HCT116 (cell line): ENCODE measurements at regions not wholly inside any gene's neighbourhood (a gene's known extent, or its start where the extent isn't known, plus 50 kb on each side); places are given as distances from the start of the nearest gene placed in this dataset.

ENCODE experiments used
- ATAC-seq: fragments of 200-7000 bp; cut with Tn5 transposase; 2 replicates; pipeline ENCODE4 v1.9.1; 2020; ENCODE audit warnings: mild to moderate bottlenecking, moderate library complexity
- BruUV-seq: library from RNA; stranded (reverse); fragments of 400-500 nt; replicated peaks from 2 replicates; lab custom pipeline; 2021; lab: Mats Ljungman, UMichigan
- CTCF ChIA-PET: fragments of 300-600 bp; sonication (Branson Sonifier 250); formaldehyde crosslinking; loops from one replicate; lab custom pipeline; 2021; ENCODE audit warnings: antibody characterized with exemption; lab: Charles Lee
- POLR2A ChIA-PET: fragments of 300-600, 350-600 bp; sonication (Branson Sonifier 250); formaldehyde crosslinking; loops from one replicate; lab custom pipeline; 2021; ENCODE audit warnings: antibody characterized with exemption; lab: Charles Lee
- RAD21 ChIA-PET, 2 experiments: fragments of 300-600 bp; sonication (Branson Sonifier 250); formaldehyde crosslinking; loops; one replicate each; lab custom pipeline; 2023; ENCODE audit warnings: low total read pairs in 2 of 2; ENCODE audit not compliant: uncharacterized antibody in 2 of 2, unreplicated experiment in 2 of 2, low non-redundant PET in 1 of 2; lab: Charles Lee
- DNase-seq: peaks from one replicate; pipeline ENCODE4 v3.0.0-alpha.2; 2010; ENCODE audit warnings: low read depth, low spot score
- H2AFZ ChIP-seq: fragments of 200-600 bp; shearing (Covaris generic), sonication (generic); 2 replicates; pipeline ENCODE4 v1.6.1; 2017; ENCODE audit warnings: low read depth, mixed run types, mixed read lengths, antibody characterized with exemption, low read length; ENCODE audit not compliant: poor library complexity, severe bottlenecking
- H3K27ac ChIP-seq: 2 replicates; pipeline ENCODE4 v1.5.1; 2012; ENCODE audit warnings: low read depth, low read length
- H3K27me3 ChIP-seq: fragments of 200-600 bp; sonication (generic); 2 replicates; pipeline ENCODE4 v1.6.1; 2016; ENCODE audit warnings: mixed run types, low read length, mixed read lengths; ENCODE audit not compliant: insufficient read depth
- H3K36me3 ChIP-seq, 2 experiments: fragments of 200-500 bp in 1 of 2; fragments of 200-600 bp in 1 of 2; sonication (Bioruptor generic) in 1 of 2; sonication (generic) in 1 of 2; 2 replicates each; pipeline versions ENCODE4 v1.5.1 to v1.6.1; 2014 to 2016; ENCODE audit warnings: low read length in 2 of 2, inconsistent platforms in 1 of 2, mixed read lengths in 1 of 2, mixed run types in 1 of 2; ENCODE audit not compliant: insufficient read depth in 2 of 2, control insufficient read depth in 1 of 2
- H3K4me1 ChIP-seq, 2 experiments: fragments of 200-600 bp in 1 of 2; sonication (generic) in 1 of 2; 2 replicates each; pipeline versions ENCODE4 v1.5.1 to v1.6.1; 2012 to 2017; ENCODE audit warnings: low read length in 2 of 2, inconsistent platforms in 1 of 2, mild to moderate bottlenecking in 1 of 2, mixed read lengths in 1 of 2, mixed run types in 1 of 2, moderate library complexity in 1 of 2; ENCODE audit not compliant: insufficient read depth in 2 of 2, control insufficient read depth in 1 of 2
- H3K4me2 ChIP-seq: fragments of 200-600 bp; sonication (generic); 2 replicates; pipeline ENCODE4 v1.6.1; 2017; ENCODE audit warnings: mixed run types, low read length, mixed read lengths
- H3K4me3 ChIP-seq, 2 experiments: fragments of 200-600 bp in 1 of 2; sonication (generic) in 1 of 2; replicated peaks in 1 of 2; 2 replicates each; pipeline ENCODE4 v1.5.1; 2011 to 2016; ENCODE audit warnings: low read length in 2 of 2, control low read depth in 1 of 2, low read depth in 1 of 2, mild to moderate bottlenecking in 1 of 2, mixed read lengths in 1 of 2, mixed run types in 1 of 2
- H3K79me2 ChIP-seq: fragments of 200-600 bp; sonication (generic); 2 replicates; pipeline ENCODE4 v1.6.1; 2017; ENCODE audit warnings: mild to moderate bottlenecking, mixed run types, low read length, moderate library complexity, mixed read lengths; ENCODE audit not compliant: insufficient read depth
- H3K9ac ChIP-seq: fragments of 200-600 bp; sonication (generic); 2 replicates; pipeline ENCODE4 v1.6.1; 2016; ENCODE audit warnings: low read length, mixed read lengths
- H3K9me2 ChIP-seq: fragments of 200-600 bp; sonication (generic), shearing (Covaris generic); 2 replicates; pipeline ENCODE4 v1.6.1; 2017; ENCODE audit warnings: mixed run types, mild to moderate bottlenecking, moderate library complexity; ENCODE audit not compliant: insufficient read depth
- H3K9me3 ChIP-seq, 2 experiments: fragments of 200-500 bp in 1 of 2; fragments of 200-600 bp in 1 of 2; sonication (Bioruptor generic) in 1 of 2; sonication (generic) in 1 of 2; 2 replicates each; pipeline ENCODE4 v1.6.1; 2014 to 2017; ENCODE audit warnings: low read length in 2 of 2, mixed read lengths in 2 of 2, inconsistent platforms in 1 of 2, low read depth in 1 of 2, mild to moderate bottlenecking in 1 of 2, mixed run types in 1 of 2, moderate library complexity in 1 of 2; ENCODE audit not compliant: control insufficient read depth in 1 of 2, insufficient read depth in 1 of 2
- H4K20me1 ChIP-seq: fragments of 200-600 bp; sonication (generic), shearing (Covaris generic); 2 replicates; pipeline ENCODE4 v1.6.1; 2017; ENCODE audit warnings: mixed run types, mild to moderate bottlenecking, moderate library complexity; ENCODE audit not compliant: insufficient read depth
- CBX3 ChIP-seq: IDR thresholded peaks from 2 replicates; pipeline ENCODE4 v1.6.1; 2012; ENCODE audit warnings: low read depth
- CEBPB ChIP-seq: IDR thresholded peaks from 2 replicates; pipeline ENCODE4 v1.6.1; 2012; ENCODE audit warnings: low read depth
- EGR1 ChIP-seq: IDR thresholded peaks from 2 replicates; pipeline ENCODE4 v1.6.1; 2012; ENCODE audit warnings: low read depth
- ELF1 ChIP-seq: IDR thresholded peaks from 2 replicates; pipeline ENCODE4 v1.6.1; 2012; ENCODE audit warnings: low read depth, borderline replicate concordance
- EZH2 ChIP-seq: fragments of 200-600 bp; sonication (generic); IDR thresholded peaks from 2 replicates; pipeline ENCODE4 v1.6.1; 2017; ENCODE audit warnings: antibody characterized with exemption, mixed run types
- FOSL1 ChIP-seq: IDR thresholded peaks from 2 replicates; pipeline ENCODE4 v1.6.1; 2012; ENCODE audit warnings: low read depth
- JUND ChIP-seq: IDR thresholded peaks from 2 replicates; pipeline ENCODE4 v1.6.1; 2012
- POLR2A ChIP-seq: IDR thresholded peaks from 2 replicates; pipeline ENCODE4 v1.7.0; 2011; ENCODE audit warnings: borderline replicate concordance; ENCODE audit not compliant: insufficient read depth, insufficient read length; ENCODE audit errors: extremely low read depth
- POLR2AphosphoS5 ChIP-seq: IDR thresholded peaks from 2 replicates; pipeline ENCODE4 v1.6.1; 2011; ENCODE audit warnings: mild to moderate bottlenecking, low read depth, low read length, moderate library complexity
- REST ChIP-seq: IDR thresholded peaks from 2 replicates; pipeline ENCODE4 v1.6.1; 2012; ENCODE audit warnings: low read depth
- SIN3A ChIP-seq: IDR thresholded peaks from 2 replicates; pipeline ENCODE4 v1.6.1; 2012; ENCODE audit warnings: low read depth
- TCF7L2 ChIP-seq: IDR thresholded peaks from 2 replicates; pipeline ENCODE4 v1.7.0; 2011; ENCODE audit warnings: borderline replicate concordance, inconsistent platforms; ENCODE audit not compliant: insufficient read depth, insufficient read length; ENCODE audit errors: extremely low read depth
- YY1 ChIP-seq: IDR thresholded peaks from 2 replicates; pipeline ENCODE4 v1.6.1; 2011; ENCODE audit warnings: low read length, low read depth, moderate library complexity, mild to moderate bottlenecking; ENCODE audit not compliant: insufficient replicate concordance; ENCODE audit errors: extremely low read depth
- ZBTB33 ChIP-seq: IDR thresholded peaks from 2 replicates; pipeline ENCODE4 v1.6.1; 2011; ENCODE audit warnings: mild to moderate bottlenecking, low read length, moderate library complexity; ENCODE audit not compliant: insufficient replicate concordance; ENCODE audit errors: extremely low read depth
- ZFX ChIP-seq: fragments of 450-650 bp; IDR thresholded peaks from 2 replicates; pipeline ENCODE4 v1.6.1; 2017
- ZNF274 ChIP-seq: fragments of 200-500 bp; sonication (Bioruptor generic); IDR thresholded peaks from 2 replicates; pipeline ENCODE4 v1.6.1; 2014; ENCODE audit warnings: mild to moderate bottlenecking, low read depth, low read length, inconsistent platforms
- intact Hi-C: fragments of 100-400 bp; cut with micrococcal nuclease; formaldehyde crosslinking; loops from 2 replicates; pipeline ENCODE4 v1.10.0; 2022

- H3K9ac ChIP-seq: no peak overlapping the region
- H3K36me3 ChIP-seq: no peaks in the 10 kb centered on the region
- ChIA-PET CTCF (no interaction called here), POLR2A (no interaction called here), RAD21 (no interaction called here)
- H3K27me3 ChIP-seq: peaks cover 42% of the 10 kb centered on the region
- intact Hi-C loops: no loop called here
- no peak overlapping the region for H3K27ac ChIP-seq
- H3K9me3 ChIP-seq: no peaks in the 10 kb centered on the region
- TF ChIP-seq CEBPB: no peak
- no peak for TF ChIP-seq REST
- no peak for TF ChIP-seq YY1
- no peak for TF ChIP-seq SIN3A
- TF ChIP-seq EGR1: no peak
- TF ChIP-seq POLR2AphosphoS5: no peak
- TF ChIP-seq CBX3: no peak
- TF ChIP-seq EZH2: no peak
- TF ChIP-seq ZFX: no peak
- TF ChIP-seq JUND: no peak
- no peak for TF ChIP-seq FOSL1
- TF ChIP-seq ELF1: no peak
- TF ChIP-seq ZBTB33: no peak
- no peak for TF ChIP-seq ZNF274
- no peak for TF ChIP-seq POLR2A
- no peak for TF ChIP-seq TCF7L2
- BruUV-seq: no TSS peak
- DNase-seq: no peak
- no peaks in the 10 kb centered on the region for H3K9me2 ChIP-seq
- no peaks in the 10 kb centered on the region for H3K4me1 ChIP-seq
- no peak overlapping the region for H2AFZ ChIP-seq
- H4K20me1 ChIP-seq: no peaks in the 10 kb centered on the region
- no peak overlapping the region for H3K4me3 ChIP-seq
- H3K4me2 ChIP-seq: no peak overlapping the region
- no peaks in the 10 kb centered on the region for H3K79me2 ChIP-seq
- no peak for ATAC-seq
These were observed 161.2 kb downstream of the UTP18 start for GRCh38 chr17:51421525-51421924.
